Inflammatory macrophage (primary cell): ENCODE measurements at regions not wholly inside any gene's neighbourhood (a gene's known extent, or its start where the extent isn't known, plus 50 kb on each side); places are given as distances from the start of the nearest gene placed in this dataset.
"Not testable (repeated sequence)": the region's sequence is repeated elsewhere in the genome, so short reads cannot be mapped to it uniquely, and the experiment has no call there.

Experiments
- DNase-seq, 2 donors: peaks; one replicate each; pipeline ENCODE4 v3.0.0-alpha.2; 2020 to 2022

- no peak for DNase-seq
These were observed 146.8 kb upstream of the FBXL17 start for GRCh38 chr5:108528655-108529054.

GRCh38 chr5:108524564-108524963 is 142.7 kb upstream of the FBXL17 start:
- no peak for DNase-seq

DNA sequence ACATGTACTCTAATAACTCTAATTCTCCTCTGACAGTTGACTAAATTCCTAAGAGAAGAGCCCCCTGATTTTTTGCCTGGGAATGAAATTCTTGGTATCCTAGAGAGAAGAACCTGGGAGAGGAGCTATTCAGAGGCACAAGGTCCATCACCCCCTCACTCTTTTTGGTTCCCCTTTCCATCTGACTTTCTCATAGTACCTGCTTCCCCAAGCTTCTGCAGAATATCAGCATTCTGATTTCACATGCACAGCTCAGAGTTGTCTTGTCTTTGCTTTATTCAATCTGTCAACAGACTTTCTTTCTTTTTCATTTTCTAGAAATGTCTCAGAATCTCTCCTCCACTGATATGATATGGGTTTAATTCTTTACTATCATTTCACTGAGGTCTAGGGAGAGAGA is 141.5 kb upstream of the FBXL17 start:
- DNase-seq: no peak

DNA sequence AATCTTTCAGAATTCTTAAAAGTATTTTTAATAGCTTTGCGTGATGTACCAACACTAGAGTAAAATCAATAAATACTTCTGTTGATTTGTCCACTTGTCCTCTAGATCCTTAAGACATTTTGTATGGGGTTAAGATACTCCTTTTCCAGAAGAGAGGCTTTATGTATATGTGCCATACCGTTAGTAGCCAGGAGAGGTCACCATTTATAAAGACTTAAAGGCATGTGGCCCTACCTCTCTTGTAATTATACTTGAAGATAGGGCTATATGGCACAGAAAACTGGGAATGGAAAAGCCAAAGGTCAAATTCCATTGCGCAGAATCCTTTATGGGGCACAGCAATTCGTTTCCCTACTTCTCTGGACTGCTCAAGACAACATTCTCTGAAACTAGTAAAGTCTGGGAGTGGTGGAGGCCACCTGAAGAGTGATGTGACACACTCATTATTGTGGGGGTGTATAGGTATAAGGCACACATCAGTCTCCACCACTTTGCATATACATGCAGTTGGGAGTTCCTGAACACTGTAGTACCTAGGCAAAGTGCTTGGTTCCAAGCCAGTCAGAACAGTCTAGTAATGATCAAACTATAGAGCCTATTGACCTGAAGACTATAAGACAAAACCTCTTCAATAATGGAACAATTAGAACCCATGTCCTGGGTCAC is 140.1 kb upstream of the FBXL17 start:
- peak; percentile 43 to 53 for DNase-seq

DNA sequence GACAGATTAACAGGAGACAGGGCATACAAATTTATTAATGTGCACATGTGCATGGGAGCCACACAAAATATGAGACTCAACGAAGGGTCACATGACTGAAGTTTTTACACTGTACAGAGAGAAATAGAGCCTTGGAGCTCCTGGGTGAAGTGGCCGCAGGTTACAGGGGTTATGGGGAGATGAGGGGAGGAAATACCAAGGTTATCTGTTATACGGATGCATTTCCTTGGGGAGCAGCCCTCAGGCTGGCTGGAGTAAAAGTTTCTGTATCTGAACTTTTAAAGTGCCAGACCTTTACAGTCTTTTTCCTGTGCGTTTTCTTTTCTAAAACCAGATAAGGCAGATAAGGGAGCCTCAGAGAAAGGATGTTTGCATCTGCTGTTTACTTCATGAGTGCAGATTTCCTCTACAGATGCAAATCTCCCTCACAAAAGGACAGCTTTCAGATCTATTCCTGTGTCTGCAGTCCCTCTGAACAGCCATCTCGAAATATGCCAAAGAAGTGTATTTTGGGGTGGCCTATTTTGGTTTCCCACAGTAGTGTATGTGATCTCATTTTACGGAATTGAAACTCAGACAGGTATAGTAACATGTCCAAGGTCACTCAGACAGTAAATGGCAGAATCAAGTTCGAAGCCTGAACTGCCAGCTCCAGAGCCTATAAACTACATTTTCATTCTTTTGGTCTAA is 139.3 kb upstream of the FBXL17 start:
- no peak for DNase-seq

- DNase-seq: no peak
These were observed 134.9 kb upstream of the FBXL17 start for GRCh38 chr5:108516785-108517184.

GRCh38 chr5:108515517-108516105 is 133.7 kb upstream of the FBXL17 start:
- DNase-seq: no peak

DNA sequence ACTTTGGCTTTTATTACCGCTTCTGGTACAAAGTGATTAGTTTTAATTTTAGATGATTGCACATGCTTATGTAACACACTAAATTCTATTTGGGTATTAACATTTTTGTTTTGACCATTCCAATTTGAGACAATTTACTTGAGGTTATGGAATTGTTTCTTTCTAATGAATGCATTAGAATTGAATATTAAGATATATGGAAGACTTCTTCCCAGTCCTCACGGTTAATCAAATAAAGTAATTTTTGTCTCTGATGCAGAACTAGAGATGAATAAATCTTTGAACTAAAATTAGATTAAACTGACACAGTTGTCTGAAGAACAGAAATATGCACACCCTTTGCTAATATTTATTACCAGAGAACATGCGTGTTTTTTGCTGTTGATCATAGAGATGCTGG is 127.1 kb upstream of the FBXL17 start:
- DNase-seq: no peak

DNA sequence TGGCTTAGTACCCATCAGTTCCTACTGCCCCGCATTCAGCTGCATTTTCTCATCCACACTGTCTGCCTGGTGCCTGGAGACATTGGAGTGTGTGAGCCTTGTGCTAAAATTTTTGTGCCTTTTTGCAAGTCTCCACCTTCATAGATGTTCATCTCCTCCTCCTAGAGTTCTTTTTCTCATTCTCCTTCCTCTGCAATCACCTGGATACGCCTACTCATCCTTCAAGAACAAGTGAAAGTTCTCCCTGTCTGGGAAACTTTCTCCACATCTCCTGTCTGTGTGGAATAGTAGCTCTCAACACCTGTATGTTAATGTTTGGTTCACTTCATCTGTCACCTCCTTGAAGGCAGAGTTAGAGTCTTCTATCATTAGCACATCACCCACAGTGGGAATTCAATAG is 125.7 kb upstream of the FBXL17 start:
- no peak for DNase-seq

DNA sequence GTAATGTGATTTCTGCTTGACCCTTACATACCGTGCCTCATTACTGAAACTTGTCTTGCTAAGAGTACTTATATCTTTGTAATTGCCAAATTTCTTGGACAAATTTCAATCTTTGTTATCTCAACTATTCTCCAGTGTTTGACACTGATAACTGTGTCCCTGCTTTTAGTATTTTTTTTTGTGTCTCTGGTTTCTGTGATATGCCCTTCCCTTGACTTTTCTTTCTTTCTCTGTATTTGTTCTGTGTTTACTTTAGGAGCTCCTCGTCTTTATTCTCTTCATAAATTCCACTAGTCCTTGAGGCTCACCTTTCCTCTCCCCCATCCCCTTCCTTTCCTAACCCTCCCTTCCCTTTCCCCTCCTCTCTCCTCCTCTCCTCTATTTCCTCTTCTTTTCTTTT is 123.7 kb upstream of the FBXL17 start:
- no peak for DNase-seq

GRCh38 chr5:108504974-108505373 is 123.1 kb upstream of the FBXL17 start:
- DNase-seq: no peak

DNA sequence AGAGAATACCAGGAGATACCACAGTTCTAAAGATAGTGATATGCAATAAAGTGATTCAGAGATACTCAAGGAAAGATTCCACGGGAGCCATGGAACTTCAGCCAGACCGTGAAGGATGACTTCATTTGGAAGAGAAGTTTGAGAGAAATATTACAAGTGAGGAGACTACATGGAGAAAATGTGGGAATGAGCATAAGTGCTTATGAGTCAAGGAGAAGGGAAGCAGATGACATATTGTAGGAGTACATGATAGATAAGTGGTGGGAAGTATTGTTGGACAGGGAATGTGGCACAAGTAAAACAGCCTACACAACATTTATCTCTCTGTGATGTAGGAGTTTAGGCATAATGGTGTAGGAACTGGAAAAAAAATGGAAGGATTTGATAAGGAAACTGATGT is 122.1 kb upstream of the FBXL17 start:
- DNase-seq: no peak

- not testable (repeated sequence) for DNase-seq
These were observed 113.7 kb upstream of the FBXL17 start for GRCh38 chr5:108495615-108496014.

GRCh38 chr5:108487951-108488350 is 106.1 kb upstream of the FBXL17 start:
- DNase-seq: no peak

GRCh38 chr5:108484035-108484434 is 102.1 kb upstream of the FBXL17 start:
- DNase-seq: no peak

- no peak for DNase-seq
These were observed 99.5 kb upstream of the FBXL17 start for GRCh38 chr5:108481355-108481931.

GRCh38 chr5:108472237-108472636 is 90.3 kb upstream of the FBXL17 start:
- DNase-seq: no peak

GRCh38 chr5:108467563-108467962 is 85.7 kb upstream of the FBXL17 start:
- DNase-seq: no peak

- no peak for DNase-seq
These were observed 79.9 kb upstream of the FBXL17 start for GRCh38 chr5:108461628-108462367.

DNA sequence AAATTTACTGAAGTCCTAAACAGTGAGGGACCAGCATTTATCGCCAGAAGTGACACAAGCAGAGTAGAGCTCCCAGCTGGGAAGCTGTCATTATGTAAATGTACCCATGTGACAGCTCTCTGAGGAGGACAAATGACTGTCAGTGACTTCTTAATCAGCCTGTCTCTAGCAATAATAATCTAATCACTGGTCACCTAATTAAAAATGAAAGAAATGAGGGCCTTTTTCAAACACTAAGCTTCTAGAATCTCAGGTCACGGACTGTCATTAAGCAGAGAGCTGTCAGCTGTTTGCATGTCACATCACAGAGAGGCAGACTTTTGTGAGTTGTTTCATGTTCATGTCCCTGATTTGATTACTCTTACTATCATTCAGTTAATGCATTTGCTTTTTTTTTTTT is 77.9 kb upstream of the FBXL17 start:
- DNase-seq: no peak

DNA sequence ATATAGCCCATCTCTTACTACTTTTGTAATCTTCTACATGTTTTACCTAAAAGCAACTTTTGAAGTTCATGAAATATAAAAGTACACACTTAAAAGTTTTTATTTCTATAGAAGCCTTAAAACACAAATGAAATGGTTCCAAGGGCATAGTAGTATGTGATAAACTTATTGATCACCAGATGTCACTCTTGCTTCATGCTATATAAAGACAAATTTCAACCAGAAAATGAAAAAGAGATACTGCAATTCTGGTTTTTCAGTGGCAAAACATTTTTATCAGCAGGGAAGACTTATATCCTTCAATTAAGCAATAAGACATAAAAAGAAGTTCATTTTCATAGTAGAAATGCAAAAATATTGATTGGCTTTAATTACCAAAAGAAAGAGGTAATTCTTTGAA is 69.4 kb upstream of the FBXL17 start:
- no peak for DNase-seq

- DNase-seq: not testable (repeated sequence)
These were observed 62.2 kb upstream of the FBXL17 start for GRCh38 chr5:108444130-108444529.

GRCh38 chr5:108442063-108442651 is 60.3 kb upstream of the FBXL17 start:
- not testable (repeated sequence) for DNase-seq
